Bronchial epithelial cell (primary cell): ENCODE measurements at regions not wholly inside any gene's neighbourhood (a gene's known extent, or its start where the extent isn't known, plus 50 kb on each side); places are given as distances from the start of the nearest gene placed in this dataset.
A peak's percentile ranks its signal among the peaks of the same experiment; 100 is the strongest.
"Not testable (repeated sequence)": the region's sequence is repeated elsewhere in the genome, so short reads cannot be mapped to it uniquely, and the experiment has no call there.

Experiments used
- DNase-seq: peaks from one replicate; pipeline ENCODE4 v3.0.0-alpha.2; 2010; ENCODE audit warnings: low read depth
- FAIRE-seq: peaks from 2 replicates; lab custom pipeline; 2011; peaks lifted over from hg19 to GRCh38; lab: Jason Lieb, UNC
- H3K27me3 ChIP-seq: 2 replicates; pipeline ENCODE4 v1.5.1; 2011; ENCODE audit warnings: low read length; ENCODE audit not compliant: control insufficient read depth, insufficient read depth
- H3K36me3 ChIP-seq: 2 replicates; pipeline ENCODE4 v1.5.1; 2011; ENCODE audit warnings: low read length; ENCODE audit not compliant: control insufficient read depth, insufficient read depth
- H3K4me3 ChIP-seq: 2 replicates; pipeline ENCODE4 v1.5.1; 2011; ENCODE audit warnings: mild to moderate bottlenecking, low read depth, low read length, control low read depth
- CTCF ChIP-seq: IDR thresholded peaks from 2 replicates; pipeline ENCODE4 v1.5.1; 2011; ENCODE audit warnings: mild to moderate bottlenecking, moderate library complexity, low read length, control low read depth, inconsistent platforms; ENCODE audit not compliant: insufficient read depth, severe bottlenecking

GRCh38 chr17:31684901-31685300 is 174.1 kb downstream of the COPRS start:
- TF ChIP-seq CTCF, result no peak
- H3K4me3 ChIP-seq, result no peak overlapping the region
- H3K27me3 ChIP-seq, result no peaks in the 10 kb centered on the region
- no peaks in the 10 kb centered on the region for H3K36me3 ChIP-seq
- no peak for DNase-seq
- no peak for FAIRE-seq

- H3K36me3 ChIP-seq, result no peaks in the 10 kb centered on the region
- no peak for FAIRE-seq
- TF ChIP-seq CTCF, result no peak
- H3K4me3 ChIP-seq, result no peak overlapping the region
- no peaks in the 10 kb centered on the region for H3K27me3 ChIP-seq
- DNase-seq, result no peak
Measured at GRCh38 chr17:31680126-31680525, 178.9 kb downstream of the COPRS start.

- no peaks in the 10 kb centered on the region for H3K27me3 ChIP-seq
- no peak for TF ChIP-seq CTCF
- no peaks in the 10 kb centered on the region for H3K36me3 ChIP-seq
- no peak overlapping the region for H3K4me3 ChIP-seq
- FAIRE-seq (no peak), DNase-seq (no peak)
Measured at GRCh38 chr17:31679667-31680066, 179.4 kb downstream of the COPRS start.

GRCh38 chr17:31678431-31678830 is 180.6 kb downstream of the COPRS start:
- no peak for TF ChIP-seq CTCF
- H3K4me3 ChIP-seq, result no peak overlapping the region
- DNase-seq, result no peak
- H3K27me3 ChIP-seq, result no peaks in the 10 kb centered on the region
- no peaks in the 10 kb centered on the region for H3K36me3 ChIP-seq
- FAIRE-seq, result no peak

GRCh38 chr17:31677681-31678080 is 181.4 kb downstream of the COPRS start:
- FAIRE-seq, result no peak
- TF ChIP-seq CTCF, result no peak
- H3K4me3 ChIP-seq, result no peak overlapping the region
- no peaks in the 10 kb centered on the region for H3K27me3 ChIP-seq
- H3K36me3 ChIP-seq, result no peaks in the 10 kb centered on the region
- DNase-seq, result no peak

- no peaks in the 10 kb centered on the region for H3K36me3 ChIP-seq
- H3K27me3 ChIP-seq, result no peaks in the 10 kb centered on the region
- FAIRE-seq (no peak), DNase-seq (no peak)
- no peak overlapping the region for H3K4me3 ChIP-seq
- no peak for TF ChIP-seq CTCF
Measured at GRCh38 chr17:31677036-31677435, 182.0 kb downstream of the COPRS start.

GRCh38 chr17:31675392-31675791 is 183.7 kb downstream of the COPRS start:
- not testable (repeated sequence) for H3K4me3 ChIP-seq, H3K36me3 ChIP-seq, DNase-seq, H3K27me3 ChIP-seq
- peak; percentile 97 for FAIRE-seq
